ENCODE measurements at regions not wholly inside any gene's neighbourhood (a gene's known extent, or its start where the extent isn't known, plus 50 kb on each side); places are given as distances from the start of the nearest gene placed in this dataset.

GRCh38 chr13:109904218-109904617, 117.8 kb upstream of the IRS2 start:
- TF ChIP-seq CTCF (IDR thresholded peaks at IDR 0.05; ENCODE audit: low read depth, low read length) = no peak
- H3K4me3 ChIP-seq (ENCODE audit: low read depth, low read length) = no peak overlapping the region

- H3K4me3 ChIP-seq (ENCODE audit: low read depth, low read length) = no peak overlapping the region
- no peak for TF ChIP-seq CTCF (IDR thresholded peaks at IDR 0.05; ENCODE audit: low read depth, low read length)
These were observed 114.4 kb upstream of the IRS2 start for GRCh38 chr13:109900741-109901140.

- no peak for TF ChIP-seq CTCF (IDR thresholded peaks at IDR 0.05; ENCODE audit: low read depth, low read length)
- no peak overlapping the region for H3K4me3 ChIP-seq (ENCODE audit: low read depth, low read length)
These were observed 113.9 kb upstream of the IRS2 start for GRCh38 chr13:109900320-109900719.

GRCh38 chr13:109899748-109900147, 113.4 kb upstream of the IRS2 start:
- no peak for TF ChIP-seq CTCF (IDR thresholded peaks at IDR 0.05; ENCODE audit: low read depth, low read length)
- H3K4me3 ChIP-seq (ENCODE audit: low read depth, low read length) = no peak overlapping the region

- no peak for TF ChIP-seq CTCF (IDR thresholded peaks at IDR 0.05; ENCODE audit: low read depth, low read length)
- no peak overlapping the region for H3K4me3 ChIP-seq (ENCODE audit: low read depth, low read length)
These were observed 112.9 kb upstream of the IRS2 start for GRCh38 chr13:109899316-109899715.

GRCh38 chr13:109897988-109898624, 111.7 kb upstream of the IRS2 start:
- TF ChIP-seq CTCF (IDR thresholded peaks at IDR 0.05; ENCODE audit: low read depth, low read length) = no peak

GRCh38 chr13:109892101-109892500, 105.7 kb upstream of the IRS2 start:
- H3K4me3 ChIP-seq (ENCODE audit: low read depth, low read length) = no peak overlapping the region
- TF ChIP-seq CTCF (IDR thresholded peaks at IDR 0.05; ENCODE audit: low read depth, low read length) = no peak

More at GRCh38 chr13:109897988-109898624, 111.7 kb upstream of the IRS2 start:
- no peak overlapping the region for H3K4me3 ChIP-seq (ENCODE audit: low read depth, low read length)
